GM21526 (cell line): ENCODE measurements at regions not wholly inside any gene's neighbourhood (a gene's known extent, or its start where the extent isn't known, plus 50 kb on each side); places are given as distances from the start of the nearest gene placed in this dataset.

Experiments
- ATAC-seq: cut with Tn5 transposase; IDR thresholded peaks from one replicate; pipeline ENCODE4 v1.9.1; 2021; ENCODE audit warnings: moderate library complexity; ENCODE audit not compliant: unreplicated experiment, low FRiP score

GRCh38 chrX:10800796-10801195 lies 180.4 kb upstream of the MID1 start:
- ATAC-seq = no peak

DNA sequence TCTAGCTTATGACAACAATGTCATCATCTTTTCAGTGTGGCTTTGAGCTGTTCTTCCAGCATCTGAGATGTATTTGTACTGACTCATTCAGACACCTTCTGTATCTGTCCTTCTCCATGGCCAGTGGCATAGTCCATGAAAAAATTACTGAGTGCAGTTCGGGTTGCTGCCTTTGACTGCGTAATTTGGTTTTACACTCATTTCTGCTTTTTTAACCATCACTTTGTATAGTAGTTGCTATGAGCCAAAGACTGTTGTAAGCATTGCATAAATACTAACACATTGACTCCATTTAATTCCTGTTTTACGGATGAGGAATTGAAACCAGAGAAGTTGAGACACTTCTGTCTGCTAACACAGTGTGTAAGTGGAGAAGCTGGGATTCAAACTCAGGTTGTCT lies 190.7 kb upstream of the MID1 start:
- ATAC-seq = no peak

DNA sequence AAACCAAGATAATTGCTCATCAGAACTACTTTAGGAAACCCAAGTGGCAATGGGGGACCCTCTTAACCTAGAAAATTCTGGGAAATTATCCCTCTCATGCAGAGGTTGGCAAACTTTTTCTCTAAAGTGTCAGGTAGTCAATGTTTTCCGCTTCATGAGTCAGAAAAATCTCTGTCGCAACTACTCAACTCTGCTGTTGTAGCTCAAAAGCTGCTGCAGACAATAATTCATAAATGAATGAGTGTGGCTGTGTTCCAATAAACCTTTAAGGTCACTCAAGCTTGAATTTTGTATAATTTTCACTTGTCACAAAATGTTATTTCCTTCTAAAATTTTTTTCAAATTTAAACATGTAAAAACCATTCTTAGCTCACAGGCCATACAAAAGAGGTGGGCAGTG lies 193.4 kb upstream of the MID1 start:
- ATAC-seq = no peak

GRCh38 chrX:10818651-10819050 lies 198.3 kb upstream of the MID1 start:
- no peak for ATAC-seq

DNA sequence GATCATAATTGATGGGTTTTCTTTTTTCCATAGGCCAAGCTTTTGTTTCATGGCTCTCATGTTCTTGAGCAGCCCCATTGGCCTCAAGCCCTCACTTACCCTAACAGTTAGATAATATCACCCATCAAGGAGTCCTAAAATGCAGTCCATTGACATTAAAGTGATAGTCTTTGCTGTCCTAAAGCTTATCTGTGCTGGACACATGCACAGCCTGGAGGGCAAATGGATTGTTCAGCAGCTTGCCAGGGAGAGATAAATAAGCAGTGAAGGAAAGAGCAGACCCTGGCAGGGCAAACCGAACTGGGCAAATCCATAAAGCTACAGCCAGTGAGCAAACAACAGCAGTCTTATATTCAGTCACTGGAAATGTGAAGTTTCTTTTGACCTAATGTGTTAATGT lies 199.6 kb upstream of the MID1 start:
- no peak for ATAC-seq

DNA sequence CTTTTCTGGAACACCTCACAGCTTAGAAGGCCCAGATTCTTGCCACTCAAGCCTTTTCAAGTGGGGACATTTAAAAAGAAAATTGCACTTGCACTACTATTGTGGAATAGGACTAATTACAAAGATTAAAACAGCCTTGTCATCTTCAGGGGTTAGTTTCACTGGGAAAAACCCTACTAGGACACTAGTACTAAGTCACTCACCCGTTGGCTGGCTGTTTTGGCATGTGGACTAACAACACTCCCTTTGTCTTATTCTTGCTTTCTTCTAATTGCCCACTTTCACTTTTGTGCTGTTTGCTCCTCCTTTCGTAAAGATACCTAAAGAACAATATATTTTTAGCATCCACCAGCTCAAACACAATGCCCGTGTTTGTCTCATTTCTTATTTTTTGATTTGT lies 200.9 kb upstream of the MID1 start:
- no peak for ATAC-seq

DNA sequence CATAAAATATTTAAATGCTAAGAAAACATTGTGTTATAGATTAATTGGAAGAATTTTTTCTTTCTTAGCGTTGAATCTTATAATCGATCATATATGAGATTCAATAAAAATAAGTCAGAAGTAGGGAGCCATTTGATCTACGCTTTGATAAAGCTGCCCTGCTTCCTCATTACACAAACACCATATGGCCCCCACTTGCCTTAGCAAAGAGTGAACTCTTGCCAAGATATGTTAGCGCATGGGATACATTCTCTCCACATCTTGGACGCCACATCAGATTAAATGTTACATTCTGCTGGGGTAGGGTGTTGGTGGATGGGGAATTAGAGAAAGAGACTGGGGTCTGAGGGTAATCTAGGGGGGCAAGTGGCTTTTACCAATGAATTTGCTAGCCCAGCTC lies 207.7 kb upstream of the MID1 start:
- ATAC-seq = no peak

DNA sequence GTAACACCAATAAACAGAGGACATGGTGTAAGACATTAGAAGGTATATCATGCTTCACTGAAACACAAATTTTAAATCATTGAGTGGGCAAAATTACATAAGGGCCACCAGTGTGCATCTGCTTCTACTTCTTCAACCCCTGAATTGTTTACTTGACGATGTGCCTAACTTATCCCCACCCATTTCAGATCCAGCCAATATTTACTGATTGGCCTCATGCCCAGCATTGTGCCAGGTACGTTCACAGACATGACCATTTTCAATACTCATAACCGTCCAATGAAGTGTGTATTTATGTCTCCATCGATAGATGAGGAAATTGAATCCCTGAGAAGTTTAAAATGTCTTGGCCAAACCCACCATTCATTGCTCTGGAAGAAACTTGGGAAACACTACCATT lies 208.3 kb upstream of the MID1 start:
- ATAC-seq = no peak

- no peak for ATAC-seq
Measured at GRCh38 chrX:10831716-10832502, 211.5 kb upstream of the MID1 start.

DNA sequence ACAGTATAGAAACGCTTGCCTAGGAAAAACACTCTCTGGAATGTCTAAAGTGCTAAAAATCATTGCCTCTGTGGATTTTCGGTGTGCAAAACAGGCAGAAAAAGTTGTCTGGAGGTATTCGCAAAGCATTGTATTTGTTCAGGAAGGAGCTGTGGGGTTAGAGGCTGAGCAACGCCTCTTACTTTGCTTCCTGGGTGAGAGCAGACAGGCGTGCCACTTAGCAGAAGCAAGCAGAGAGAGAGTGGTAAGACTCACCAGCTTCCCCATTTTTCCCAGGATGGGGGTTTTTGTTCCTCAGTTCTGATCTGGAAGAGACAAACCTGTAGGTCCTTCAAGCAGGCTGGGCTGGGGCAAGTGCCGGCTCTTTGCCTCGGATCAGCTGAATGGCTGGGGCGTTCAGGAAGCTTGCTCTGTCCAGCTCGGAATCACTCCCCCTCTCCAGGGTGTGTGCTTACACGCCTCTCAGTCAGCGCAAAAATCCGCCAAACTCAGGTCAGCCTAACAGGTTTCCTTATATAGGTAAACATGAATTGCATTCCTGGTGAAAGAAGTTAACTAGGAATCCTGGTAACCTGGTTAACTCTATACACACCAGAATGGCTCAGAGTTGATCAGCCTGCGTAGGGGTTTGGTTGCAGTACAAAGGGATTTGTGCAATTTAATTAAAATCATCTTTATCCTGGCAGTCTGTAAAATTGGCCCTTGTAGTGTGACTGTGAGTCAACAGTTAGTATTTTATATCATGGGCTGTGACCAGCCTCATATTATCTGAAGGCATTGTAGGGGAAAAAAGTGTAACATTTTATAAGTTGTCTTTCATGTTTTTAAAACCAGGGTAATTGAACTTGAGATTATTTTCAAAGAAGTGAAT lies 213.1 kb upstream of the MID1 start:
- no peak for ATAC-seq

- ATAC-seq = no peak
Measured at GRCh38 chrX:10841579-10841978, 221.2 kb upstream of the MID1 start.

DNA sequence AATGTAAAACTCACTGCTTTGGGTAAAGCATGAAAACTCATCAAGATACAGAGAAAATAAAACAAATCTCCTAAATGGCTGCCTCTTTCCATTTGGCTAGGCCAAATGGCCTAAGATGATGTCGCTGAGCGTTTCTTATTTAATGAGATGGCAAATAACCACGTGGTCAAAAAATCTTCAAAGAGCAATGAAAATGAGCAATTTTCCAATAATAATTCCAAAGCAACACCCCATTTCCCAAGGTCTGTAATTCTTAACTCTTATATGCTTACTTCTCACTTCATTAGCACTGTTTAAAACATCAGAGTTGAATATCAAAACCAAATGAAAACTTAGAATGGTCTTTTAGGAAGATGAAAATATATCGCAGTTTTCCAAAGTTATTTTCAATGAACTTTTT lies 222.3 kb upstream of the MID1 start:
- no peak for ATAC-seq

DNA sequence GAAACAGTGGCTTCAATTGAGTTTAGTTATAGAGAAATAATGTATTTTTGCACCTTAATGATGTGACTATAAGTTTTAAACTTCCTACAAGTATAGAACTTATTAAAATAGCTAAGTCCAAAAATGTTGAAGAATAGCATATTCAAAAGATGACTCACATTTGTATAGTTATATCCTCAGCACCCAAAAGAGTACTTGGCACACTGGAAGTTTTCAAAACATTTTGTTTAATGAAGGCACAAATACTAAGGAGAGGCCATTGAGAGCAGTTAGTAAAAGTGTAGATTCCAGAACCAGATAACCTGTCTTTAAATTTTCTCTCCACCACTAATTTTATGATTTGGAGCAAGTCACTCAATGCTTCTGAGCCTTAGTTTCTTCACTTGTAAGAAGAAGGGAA lies 226.9 kb upstream of the MID1 start:
- ATAC-seq = no peak

GRCh38 chrX:10851809-10852208 lies 231.4 kb upstream of the MID1 start:
- ATAC-seq = no peak

- ATAC-seq = no peak
Measured at GRCh38 chrX:10854594-10854993, 234.2 kb upstream of the MID1 start.

- no peak for ATAC-seq
Measured at GRCh38 chrX:10855845-10856244, 235.5 kb upstream of the MID1 start.

- ATAC-seq = no peak
Measured at GRCh38 chrX:10856797-10857196, 236.4 kb upstream of the MID1 start.

GRCh38 chrX:10859353-10859752 lies 239.0 kb upstream of the MID1 start:
- no peak for ATAC-seq

DNA sequence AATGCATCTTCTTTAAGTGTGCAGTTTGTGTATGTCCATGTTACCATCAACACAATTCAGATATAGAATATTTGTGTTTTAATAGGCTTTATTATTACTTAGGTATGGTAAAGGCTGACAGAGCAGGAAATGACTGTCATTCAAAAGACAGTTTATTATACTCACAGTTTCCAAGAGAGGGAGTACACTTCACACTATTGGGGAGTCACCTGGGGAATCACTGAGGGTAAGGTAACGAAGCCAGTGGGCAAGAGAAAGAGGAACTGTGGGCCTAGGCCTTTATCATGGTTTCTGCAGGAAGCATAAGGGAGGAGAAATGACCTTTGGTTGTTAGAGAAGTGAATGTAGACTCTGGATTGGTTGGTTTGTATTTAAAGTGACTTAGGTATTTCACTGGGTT lies 235.1 kb upstream of the HCCS start:
- no peak for ATAC-seq

GRCh38 chrX:10882484-10882883 lies 228.6 kb upstream of the HCCS start:
- ATAC-seq = no peak

GRCh38 chrX:10884246-10884645 lies 226.9 kb upstream of the HCCS start:
- no peak for ATAC-seq
